ENCODE measurements at regions not wholly inside any gene's neighbourhood (a gene's known extent, or its start where the extent isn't known, plus 50 kb on each side); places are given as distances from the start of the nearest gene placed in this dataset.

DNA sequence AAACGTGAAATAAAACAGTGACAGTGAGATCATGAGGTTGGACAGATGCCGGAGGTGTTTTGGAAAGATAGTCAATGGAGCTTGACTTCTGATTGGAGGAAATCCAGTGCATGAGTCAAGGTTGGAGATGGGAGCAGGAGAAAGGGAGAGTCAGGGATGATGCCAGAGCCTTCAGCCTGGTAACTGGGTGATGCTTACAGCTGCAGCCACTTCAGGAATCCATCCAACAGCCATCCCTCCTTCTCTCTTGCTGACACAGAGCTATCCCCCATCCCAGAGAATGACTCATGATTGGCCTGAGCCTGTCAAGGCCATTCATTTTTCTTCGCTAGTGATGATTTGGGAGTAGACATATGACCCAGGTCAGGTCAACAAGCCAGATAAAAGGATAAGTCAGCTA, 112.8 kb downstream of the SAMD5 start:
- no peaks in the 10 kb centered on the region for H3K4me1 Mint-ChIP-seq
- TF ChIP-seq, protein P1, sequence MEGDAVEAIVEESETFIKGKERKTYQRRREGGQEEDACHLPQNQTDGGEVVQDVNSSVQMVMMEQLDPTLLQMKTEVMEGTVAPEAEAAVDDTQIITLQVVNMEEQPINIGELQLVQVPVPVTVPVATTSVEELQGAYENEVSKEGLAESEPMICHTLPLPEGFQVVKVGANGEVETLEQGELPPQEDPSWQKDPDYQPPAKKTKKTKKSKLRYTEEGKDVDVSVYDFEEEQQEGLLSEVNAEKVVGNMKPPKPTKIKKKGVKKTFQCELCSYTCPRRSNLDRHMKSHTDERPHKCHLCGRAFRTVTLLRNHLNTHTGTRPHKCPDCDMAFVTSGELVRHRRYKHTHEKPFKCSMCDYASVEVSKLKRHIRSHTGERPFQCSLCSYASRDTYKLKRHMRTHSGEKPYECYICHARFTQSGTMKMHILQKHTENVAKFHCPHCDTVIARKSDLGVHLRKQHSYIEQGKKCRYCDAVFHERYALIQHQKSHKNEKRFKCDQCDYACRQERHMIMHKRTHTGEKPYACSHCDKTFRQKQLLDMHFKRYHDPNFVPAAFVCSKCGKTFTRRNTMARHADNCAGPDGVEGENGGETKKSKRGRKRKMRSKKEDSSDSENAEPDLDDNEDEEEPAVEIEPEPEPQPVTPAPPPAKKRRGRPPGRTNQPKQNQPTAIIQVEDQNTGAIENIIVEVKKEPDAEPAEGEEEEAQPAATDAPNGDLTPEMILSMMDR (IDR thresholded peaks at IDR 0.05; ENCODE audit: unreplicated experiment): no peak
- H3K27ac Mint-ChIP-seq: no peak overlapping the region
- no peaks in the 10 kb centered on the region for H3K36me3 Mint-ChIP-seq
- no peaks in the 10 kb centered on the region for H3K9me3 Mint-ChIP-seq
- no peak for DNase-seq (ENCODE audit: low spot score in 2 of 2, unreplicated experiment in 2 of 2)
- no peaks in the 10 kb centered on the region for H3K27me3 Mint-ChIP-seq (ENCODE audit: low read depth)
- no peak overlapping the region for H3K4me3 Mint-ChIP-seq

DNA sequence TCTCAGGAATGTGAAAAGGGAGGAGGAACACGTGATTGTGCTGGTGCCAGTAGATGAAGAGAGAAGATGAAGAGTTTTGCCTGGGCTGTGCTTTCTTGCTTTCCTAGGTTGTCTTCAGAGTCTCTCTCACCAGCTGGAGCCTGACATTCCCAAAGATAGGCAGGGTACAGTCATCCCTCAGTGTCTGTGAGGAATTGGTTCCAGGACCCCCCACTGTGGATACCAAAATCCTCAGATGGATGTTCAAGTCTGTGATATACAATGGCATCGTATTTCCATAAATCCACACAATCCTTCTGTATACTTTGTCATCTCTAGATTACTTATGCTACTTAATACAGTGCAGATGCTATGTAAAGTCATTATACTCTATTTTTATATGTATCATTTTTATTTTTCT, 113.5 kb downstream of the SAMD5 start:
- no peak overlapping the region for H3K27ac Mint-ChIP-seq
- TF ChIP-seq, protein P1 (IDR thresholded peaks at IDR 0.05; ENCODE audit: unreplicated experiment): no peak
- H3K4me1 Mint-ChIP-seq: no peaks in the 10 kb centered on the region
- DNase-seq (ENCODE audit: low spot score in 2 of 2, unreplicated experiment in 2 of 2): no peak
- no peak overlapping the region for H3K4me3 Mint-ChIP-seq
- H3K27me3 Mint-ChIP-seq (ENCODE audit: low read depth): no peaks in the 10 kb centered on the region
- no peaks in the 10 kb centered on the region for H3K9me3 Mint-ChIP-seq
- H3K36me3 Mint-ChIP-seq: no peaks in the 10 kb centered on the region

DNA sequence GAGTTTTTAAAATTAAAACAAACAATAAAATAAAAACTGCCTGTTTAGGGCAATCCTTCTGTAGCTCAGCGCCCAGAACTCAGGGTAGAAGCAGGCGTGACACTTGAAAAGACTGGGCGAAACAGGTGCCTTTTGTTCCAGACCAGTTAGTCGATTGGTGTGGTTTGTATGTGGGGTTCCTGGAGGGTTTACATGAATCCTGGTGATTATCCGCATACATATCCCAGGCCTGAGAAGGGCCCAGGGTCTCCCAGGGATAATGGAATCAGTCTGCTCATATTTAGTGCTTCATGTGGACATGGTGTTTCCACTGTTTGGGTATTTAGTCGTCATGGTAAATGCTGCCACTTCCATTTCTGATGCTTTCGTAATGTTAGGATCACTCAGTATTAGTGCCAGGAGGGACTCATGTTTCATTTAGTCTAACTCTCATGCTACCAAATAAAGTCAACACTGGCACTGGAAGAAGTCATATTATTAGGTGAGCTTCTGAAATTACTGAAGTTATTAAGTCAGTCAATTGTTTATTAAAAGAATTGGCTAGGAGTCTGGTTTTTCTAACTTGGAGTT, 116.5 kb downstream of the SAMD5 start:
- TF ChIP-seq, protein P1 (IDR thresholded peaks at IDR 0.05; ENCODE audit: unreplicated experiment): no peak
- Mint-ChIP-seq H3K4me1 (no peaks in the 10 kb centered on the region), H3K27me3 (ENCODE audit: low read depth) (no peaks in the 10 kb centered on the region), H3K9me3 (no peaks in the 10 kb centered on the region), H3K36me3 (no peaks in the 10 kb centered on the region), H3K27ac (no peak overlapping the region), H3K4me3 (no peak overlapping the region)
- DNase-seq (ENCODE audit: low spot score in 2 of 2, unreplicated experiment in 2 of 2): no peak

DNA sequence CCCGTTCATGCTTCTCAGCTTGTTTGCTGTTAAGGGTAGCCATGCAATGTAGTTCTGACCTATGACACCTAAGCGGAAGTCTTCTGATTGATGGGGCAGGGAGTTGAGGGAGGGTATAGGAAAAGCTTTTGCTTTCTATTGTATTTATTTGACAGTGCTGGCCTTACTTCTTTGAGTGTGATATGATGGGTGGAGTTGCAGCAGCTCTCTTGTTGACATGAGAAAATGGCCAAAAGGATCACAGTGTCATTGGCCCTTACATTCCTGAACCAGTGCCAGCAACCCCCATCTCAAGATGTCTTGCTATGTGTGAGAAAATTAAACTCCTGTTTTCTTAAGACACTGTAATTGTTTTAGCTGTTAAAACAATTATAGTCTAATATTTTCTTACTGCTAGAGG, 117.5 kb downstream of the SAMD5 start:
- Mint-ChIP-seq H3K36me3 (no peaks in the 10 kb centered on the region), H3K4me1 (no peaks in the 10 kb centered on the region), H3K4me3 (no peak overlapping the region), H3K27ac (no peak overlapping the region), H3K9me3 (no peaks in the 10 kb centered on the region), H3K27me3 (ENCODE audit: low read depth) (peaks cover 2% of the 10 kb centered on the region)
- no peak for DNase-seq (ENCODE audit: low spot score in 2 of 2, unreplicated experiment in 2 of 2)
- TF ChIP-seq, protein P1 (IDR thresholded peaks at IDR 0.05; ENCODE audit: unreplicated experiment): no peak

DNA sequence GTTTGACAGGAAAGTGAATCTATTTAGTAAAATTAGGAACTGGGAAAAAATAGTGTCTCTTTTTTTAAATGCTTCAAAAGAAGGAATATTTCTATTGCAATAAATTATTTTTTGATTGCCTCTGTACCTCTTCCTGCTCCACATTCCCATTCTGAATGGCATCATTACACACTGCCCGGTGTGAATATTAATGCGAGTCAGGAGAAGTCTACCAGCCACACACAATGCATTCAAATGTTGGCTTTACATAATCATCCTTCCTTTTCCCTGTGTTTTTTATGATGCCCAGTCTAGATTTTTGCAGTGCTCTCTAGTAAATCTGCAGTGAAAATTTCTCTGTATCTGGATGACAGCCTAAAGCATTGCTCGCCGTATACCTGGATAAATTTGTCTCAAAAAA, 118.9 kb downstream of the SAMD5 start:
- H3K27ac Mint-ChIP-seq: no peak overlapping the region
- TF ChIP-seq, protein P1 (IDR thresholded peaks at IDR 0.05; ENCODE audit: unreplicated experiment): no peak

DNA sequence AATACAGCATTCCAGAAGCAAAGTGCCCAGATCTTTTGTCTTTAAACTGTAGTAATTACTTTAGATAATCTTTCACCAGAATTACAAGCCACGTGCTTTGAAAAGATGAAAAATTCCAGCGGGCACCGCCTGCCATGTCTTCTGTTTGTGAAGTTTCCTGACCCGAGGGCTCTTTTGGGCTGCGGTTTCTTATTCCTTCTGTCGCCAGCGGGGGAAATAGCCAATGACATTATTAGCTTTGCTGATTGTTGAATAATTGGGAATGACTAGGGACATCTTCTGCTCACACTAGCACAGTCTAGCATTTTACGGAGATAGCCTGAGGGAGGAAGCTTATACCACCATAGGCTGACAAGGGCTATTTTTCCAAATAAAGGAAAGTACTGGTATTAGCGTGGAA, 124.7 kb downstream of the SAMD5 start:
- Mint-ChIP-seq H3K27ac (no peak overlapping the region), H3K9me3 (peaks cover 13% of the 10 kb centered on the region), H3K27me3 (ENCODE audit: low read depth) (peaks cover 5% of the 10 kb centered on the region), H3K4me1 (peaks cover 14% of the 10 kb centered on the region), H3K36me3 (peaks cover 10% of the 10 kb centered on the region), H3K4me3 (no peak overlapping the region)
- DNase-seq (ENCODE audit: low spot score in 2 of 2, unreplicated experiment in 2 of 2): no peak
- TF ChIP-seq, protein P1 (IDR thresholded peaks at IDR 0.05; ENCODE audit: unreplicated experiment): no peak

More for the DNA sequence above, 118.9 kb downstream of the SAMD5 start:
- H3K36me3 Mint-ChIP-seq: no peaks in the 10 kb centered on the region
- H3K4me3 Mint-ChIP-seq: no peak overlapping the region
- H3K9me3 Mint-ChIP-seq: no peaks in the 10 kb centered on the region
- DNase-seq (ENCODE audit: low spot score in 2 of 2, unreplicated experiment in 2 of 2): no peak
- H3K4me1 Mint-ChIP-seq: no peaks in the 10 kb centered on the region
- peaks cover 5% of the 10 kb centered on the region for H3K27me3 Mint-ChIP-seq (ENCODE audit: low read depth)

Measured in mesothelial cell of epicardium (in vitro differentiated cells).